ENCODE measurements at regions not wholly inside any gene's neighbourhood (a gene's known extent, or its start where the extent isn't known, plus 50 kb on each side); places are given as distances from the start of the nearest gene placed in this dataset.

GRCh38 chr2:198717451-198717850 lies 740.3 kb downstream of the SATB2 start:
- Histone ChIP-seq H3K9me3 (no peaks in the 10 kb centered on the region), H3K36me3 (no peaks in the 10 kb centered on the region), H3K4me1 (no peaks in the 10 kb centered on the region), H3K27me3 (peaks cover 0 to 12% (median 5%) of the 10 kb centered on the region in 3 donors), H3K4me3 (no peak overlapping the region), H3K27ac (no peak overlapping the region)
- DNase-seq: no peak
- intact Hi-C loops (cut with DNase I; ENCODE audit: low total_unique reads): no loop called here
- no peak for TF ChIP-seq CTCF (IDR thresholded peaks at IDR 0.05)
- no peak for TF ChIP-seq POLR2AphosphoS5 (IDR thresholded peaks at IDR 0.05)
- no peak for TF ChIP-seq EP300 (IDR thresholded peaks at IDR 0.05)
- TF ChIP-seq POLR2A (IDR thresholded peaks at IDR 0.05): no peak
- WGBS, 5 donors: 68 to 86% (median 71%) methylated on average over 2 of the region's 2 CpGs

GRCh38 chr2:198715302-198715835 lies 742.4 kb downstream of the SATB2 start:
- DNase-seq: peak in 1 of 2 donors; percentile 22
- H3K4me1 ChIP-seq: no peaks in the 10 kb centered on the region

DNA sequence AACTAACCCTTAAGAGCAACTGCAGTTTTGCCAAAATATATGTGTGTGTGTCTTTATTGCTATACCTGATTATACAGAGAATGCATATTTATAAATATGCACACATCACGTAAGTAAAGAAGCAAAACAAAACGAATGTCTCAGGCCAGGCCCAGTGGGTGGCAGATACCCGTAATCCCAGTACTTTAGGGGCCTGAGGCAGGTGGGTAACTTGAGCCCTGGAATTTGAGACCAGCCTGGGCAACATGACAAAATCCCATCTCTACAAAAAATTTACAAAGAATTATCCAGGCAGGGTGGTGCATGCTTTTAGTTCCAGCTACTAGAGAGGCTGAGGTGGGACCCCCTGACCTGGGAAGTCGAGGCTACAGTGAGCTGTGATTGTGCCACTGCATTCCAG lies 745.3 kb downstream of the SATB2 start:
- H3K4me3 ChIP-seq: no peak overlapping the region
- DNase-seq: no peak
- no peaks in the 10 kb centered on the region for H3K36me3 ChIP-seq
- intact Hi-C loops (cut with DNase I; ENCODE audit: low total_unique reads): no loop called here
- no peaks in the 10 kb centered on the region for H3K4me1 ChIP-seq
- WGBS, 5 donors: 37 to 58% (median 54%) methylated on average over 4 of the region's 4 CpGs
- H3K9me3 ChIP-seq: no peaks in the 10 kb centered on the region
- TF ChIP-seq EP300 (IDR thresholded peaks at IDR 0.05): no peak
- no peak for TF ChIP-seq POLR2AphosphoS5 (IDR thresholded peaks at IDR 0.05)
- no peak for TF ChIP-seq CTCF (IDR thresholded peaks at IDR 0.05)
- TF ChIP-seq POLR2A (IDR thresholded peaks at IDR 0.05): no peak
- no peak overlapping the region for H3K27ac ChIP-seq
- H3K27me3 ChIP-seq: peaks cover 0 to 9% (median 2%) of the 10 kb centered on the region in 3 donors

More at GRCh38 chr2:198715302-198715835, 742.4 kb downstream of the SATB2 start:
- no peaks in the 10 kb centered on the region for H3K9me3 ChIP-seq
- TF ChIP-seq POLR2A (IDR thresholded peaks at IDR 0.05) (no peak), CTCF (IDR thresholded peaks at IDR 0.05) (no peak), POLR2AphosphoS5 (IDR thresholded peaks at IDR 0.05) (no peak), EP300 (IDR thresholded peaks at IDR 0.05) (no peak)
- no peaks in the 10 kb centered on the region for H3K36me3 ChIP-seq
- H3K27ac ChIP-seq: no peak overlapping the region
- 54 to 70% (median 60%) methylated on average over 3 of the region's 3 CpGs for WGBS, 5 donors
- H3K4me3 ChIP-seq: no peak overlapping the region
- intact Hi-C loops (cut with DNase I; ENCODE audit: low total_unique reads): no loop called here
- peaks cover 0 to 12% (median 5%) of the 10 kb centered on the region in 3 donors for H3K27me3 ChIP-seq

DNA sequence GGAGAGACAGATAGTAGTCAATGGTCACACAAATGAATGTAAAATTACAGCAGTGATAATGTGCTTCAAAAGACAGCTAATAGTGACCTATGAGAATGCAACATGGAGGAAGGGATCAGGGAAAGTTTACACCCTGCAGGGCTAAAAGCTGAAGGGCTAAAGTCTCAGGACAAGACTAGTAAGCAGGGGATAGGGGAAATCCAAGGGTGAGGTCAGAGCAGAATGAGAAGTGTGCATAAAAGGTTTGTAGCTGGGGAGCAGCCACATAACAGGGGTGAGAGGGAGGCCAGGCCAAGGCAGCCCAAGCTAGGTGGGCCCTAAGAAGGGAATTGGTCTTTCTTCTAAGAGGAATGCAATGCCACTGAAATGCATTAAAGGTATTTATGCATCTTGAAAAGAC lies 746.3 kb downstream of the SATB2 start:
- no peaks in the 10 kb centered on the region for H3K4me1 ChIP-seq
- TF ChIP-seq EP300 (IDR thresholded peaks at IDR 0.05): no peak
- TF ChIP-seq POLR2A (IDR thresholded peaks at IDR 0.05): no peak
- no peak for TF ChIP-seq POLR2AphosphoS5 (IDR thresholded peaks at IDR 0.05)
- TF ChIP-seq CTCF (IDR thresholded peaks at IDR 0.05): no peak
- no peak overlapping the region for H3K27ac ChIP-seq
- H3K4me3 ChIP-seq: no peak overlapping the region
- H3K9me3 ChIP-seq: no peaks in the 10 kb centered on the region
- no peak for DNase-seq
- H3K36me3 ChIP-seq: no peaks in the 10 kb centered on the region
- intact Hi-C loops (cut with DNase I; ENCODE audit: low total_unique reads): no loop called here
- peaks cover 0 to 7% (median 0%) of the 10 kb centered on the region in 3 donors for H3K27me3 ChIP-seq

Data from stomach (tissue), 8 donors.